Heart left ventricle (tissue), 13 donors: ENCODE measurements at regions not wholly inside any gene's neighbourhood (a gene's known extent, or its start where the extent isn't known, plus 50 kb on each side); places are given as distances from the start of the nearest gene placed in this dataset.

ENCODE experiments used
- CTCF ChIP-seq, 12 donors: fragments of 200-600 bp; sonication (generic) in 4 of 12; IDR thresholded peaks; one replicate each; pipeline versions ENCODE4 v1.5.0 to v1.8.0; 2018 to 2022; ENCODE audit warnings: antibody characterized with exemption in 12 of 12, mild to moderate bottlenecking in 5 of 12
- POLR2A ChIP-seq, 2 donors: fragments of 450-650 bp; IDR thresholded peaks; one replicate each; pipeline ENCODE4 v1.6.1; 2017; ENCODE audit warnings: antibody characterized with exemption in 2 of 2, mild to moderate bottlenecking in 2 of 2, moderate library complexity in 2 of 2
- donor health status: ischemic (EF 13 %, LVEDD 7.1; RV severe dilation, severe dysfunction).
- donor health status: DM: no; HTN: yes; CAD: no.
- donor health status: DM: no; HTN: no; CAD: no.
- donor health status: ischemic (EF 25% LVEDD 6.9; RV normal size, moderate dysfunction).
- donor health status: ischemic (EF 25% LVEDD 5.7; RV mildly dilated, moderate dysfunction).
- donor health status: ischemic (EF 35%, LVEDD 5.7; RV mildly dilated, moderate dysfunction).
- donor health status: nonischemic (EF 11% LVEDD 7.7; RV severe dilation, severe dysfunction).
- donor health status: DM: yes; HTN: yes; CAD: no.
- donor health status: PGD.
- donor health status: ischemic (EF 29% LVEDD 5.4; RV normal size, mild dysfunction).
- donor health status: nonischemic (EF 23%, LVEDD 6.1; RV moderate dilation, normal function).

GRCh38 chr9:71268871-71269635 is 147.6 kb upstream of the TRPM3 start:
- TF ChIP-seq CTCF (IDR thresholded peaks at IDR 0.05) (no peak), POLR2A (IDR thresholded peaks at IDR 0.05) (no peak)
